CD8-positive, alpha-beta memory T cell (primary cell): ENCODE measurements at regions not wholly inside any gene's neighbourhood (a gene's known extent, or its start where the extent isn't known, plus 50 kb on each side); places are given as distances from the start of the nearest gene placed in this dataset.
"Not testable (repeated sequence)": the region's sequence is repeated elsewhere in the genome, so short reads cannot be mapped to it uniquely, and the experiment has no call there.

Experiments used
- CTCF ChIA-PET: fragments of 350-600 bp; sonication (Branson Sonifier 250); formaldehyde crosslinking; loops from one replicate; lab custom pipeline; 2021; ENCODE audit warnings: antibody characterized with exemption; lab: Charles Lee
- POLR2A ChIA-PET: fragments of 350-600 bp; sonication (Branson Sonifier 250); formaldehyde crosslinking; loops from one replicate; lab custom pipeline; 2021; ENCODE audit warnings: antibody characterized with exemption; lab: Charles Lee
- DNase-seq, 5 donors: peaks; one replicate each; pipeline versions ENCODE4 v3.0.0 to v3.0.0-alpha.2; 2020 to 2022; ENCODE audit warnings: mixed read lengths in 1 of 5
- H3K27ac ChIP-seq: one replicate; pipeline ENCODE4 v1.7.0; 2013; ENCODE audit warnings: low read depth, mild to moderate bottlenecking, low read length, moderate library complexity
- H3K27me3 ChIP-seq: 2 replicates; pipeline ENCODE4 v1.7.0; 2013; ENCODE audit warnings: low read length, mild to moderate bottlenecking; ENCODE audit not compliant: insufficient read depth, poor library complexity, severe bottlenecking
- H3K36me3 ChIP-seq: 2 replicates; pipeline ENCODE4 v1.7.0; 2013; ENCODE audit warnings: mild to moderate bottlenecking, low read length, moderate library complexity; ENCODE audit not compliant: insufficient read depth
- H3K4me1 ChIP-seq: 2 replicates; pipeline ENCODE4 v1.7.0; 2013; ENCODE audit warnings: mild to moderate bottlenecking, low read length, moderate library complexity; ENCODE audit not compliant: insufficient read depth
- H3K4me3 ChIP-seq: 2 replicates; pipeline ENCODE4 v1.7.0; 2013; ENCODE audit warnings: mild to moderate bottlenecking, low read length
- H3K9me3 ChIP-seq: 2 replicates; pipeline ENCODE4 v1.7.0; 2013; ENCODE audit warnings: mild to moderate bottlenecking, low read length
- H3K27ac Mint-ChIP-seq, 8 donors: one replicate each; pipeline ENCODE4 v1.8.0; 2020 to 2021; ENCODE audit warnings: mixed read lengths in 8 of 8, mild to moderate bottlenecking in 6 of 8, inconsistent platforms in 3 of 8, moderate library complexity in 3 of 8
- H3K27me3 Mint-ChIP-seq, 2 donors: one replicate each; pipeline ENCODE4 v1.8.0; 2020 to 2021; ENCODE audit warnings: mixed read lengths in 2 of 2, mild to moderate bottlenecking in 1 of 2, moderate library complexity in 1 of 2
- H3K36me3 Mint-ChIP-seq, 3 donors: one replicate each; pipeline ENCODE4 v1.8.0; 2020 to 2021; ENCODE audit warnings: mixed read lengths in 3 of 3, inconsistent platforms in 1 of 3, mild to moderate bottlenecking in 1 of 3
- H3K4me1 Mint-ChIP-seq, 3 donors: one replicate each; pipeline ENCODE4 v1.8.0; 2020 to 2021; ENCODE audit warnings: mixed read lengths in 3 of 3, inconsistent platforms in 1 of 3, mild to moderate bottlenecking in 1 of 3
- H3K4me3 Mint-ChIP-seq, 7 donors: one replicate each; pipeline ENCODE4 v1.8.0; 2020 to 2021; ENCODE audit warnings: mixed read lengths in 7 of 7, mild to moderate bottlenecking in 6 of 7, moderate library complexity in 4 of 7, inconsistent platforms in 2 of 7
- H3K9me3 Mint-ChIP-seq, 5 donors: one replicate each; pipeline ENCODE4 v1.8.0; 2020 to 2022; ENCODE audit warnings: mixed read lengths in 5 of 5, mild to moderate bottlenecking in 3 of 5, moderate library complexity in 2 of 5, inconsistent platforms in 1 of 5

DNA sequence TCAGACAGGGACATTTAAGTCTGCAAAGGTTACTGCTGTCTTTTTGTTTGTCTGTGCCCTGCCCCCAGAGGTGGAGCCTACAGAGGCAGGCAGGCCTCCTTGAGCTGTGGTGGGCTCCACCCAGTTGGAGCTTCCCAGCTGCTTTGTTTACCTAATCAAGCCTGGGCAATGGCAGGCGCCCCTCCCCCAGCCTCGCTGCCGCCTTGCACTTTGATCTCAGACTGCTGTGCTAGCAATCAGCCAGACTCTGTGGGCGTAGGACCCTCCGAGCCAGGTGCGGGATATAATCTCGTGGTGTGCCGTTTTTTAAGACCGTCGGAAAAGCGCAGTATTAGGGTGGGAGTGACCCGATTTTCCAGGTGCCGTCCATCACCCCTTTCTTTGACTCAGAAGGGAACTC, 96.2 kb upstream of the CLNK start:
- H3K9me3 Mint-ChIP-seq, H3K27me3 ChIP-seq, H3K4me3 Mint-ChIP-seq, H3K4me1 ChIP-seq, H3K27ac Mint-ChIP-seq, H3K36me3 Mint-ChIP-seq, DNase-seq, H3K27ac ChIP-seq, H3K4me3 ChIP-seq, H3K36me3 ChIP-seq, POLR2A ChIA-PET, H3K4me1 Mint-ChIP-seq, H3K9me3 ChIP-seq, H3K27me3 Mint-ChIP-seq, CTCF ChIA-PET: not testable (repeated sequence)

GRCh38 chr4:10775132-10775531, 90.6 kb upstream of the CLNK start:
- DNase-seq, H3K36me3 Mint-ChIP-seq, H3K4me3 ChIP-seq, H3K9me3 ChIP-seq, H3K36me3 ChIP-seq, H3K27me3 Mint-ChIP-seq, H3K27me3 ChIP-seq, H3K4me1 Mint-ChIP-seq, POLR2A ChIA-PET, H3K9me3 Mint-ChIP-seq, H3K4me1 ChIP-seq, H3K27ac Mint-ChIP-seq, CTCF ChIA-PET, H3K4me3 Mint-ChIP-seq, H3K27ac ChIP-seq: not testable (repeated sequence)

DNA sequence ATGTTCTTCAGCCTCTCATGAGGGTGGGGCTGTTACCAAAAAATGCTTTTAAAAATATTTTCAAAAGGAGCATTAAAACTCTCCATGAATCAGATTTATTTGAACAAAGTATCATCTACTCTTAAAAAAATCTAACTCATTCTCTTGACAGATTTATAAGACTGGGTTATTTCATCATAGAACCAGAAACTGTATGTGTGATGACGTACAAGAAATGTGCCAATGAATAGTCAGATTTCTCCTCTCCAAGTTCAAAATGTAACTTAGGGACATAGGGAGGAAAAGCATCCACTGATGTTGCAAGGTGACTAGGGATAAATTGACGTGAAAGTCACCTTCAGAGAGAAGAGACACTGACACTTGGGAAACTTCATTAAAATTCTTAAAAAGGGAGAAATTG, 89.1 kb upstream of the CLNK start:
- Mint-ChIP-seq H3K27me3 (peaks cover 0 to 3% of the 10 kb centered on the region in 2 donors), H3K9me3 (peaks cover 0 to 3% (median 0%) of the 10 kb centered on the region in 5 donors), H3K36me3 (no peaks in the 10 kb centered on the region), H3K4me1 (no peaks in the 10 kb centered on the region), H3K27ac (no peak overlapping the region), H3K4me3 (no peak overlapping the region)
- ChIA-PET CTCF (no interaction called here), POLR2A (no interaction called here)
- Histone ChIP-seq H3K9me3 (no peaks in the 10 kb centered on the region), H3K4me1 (no peaks in the 10 kb centered on the region), H3K36me3 (no peaks in the 10 kb centered on the region), H3K27me3 (no peaks in the 10 kb centered on the region), H3K27ac (no peak overlapping the region), H3K4me3 (no peak overlapping the region)
- no peak for DNase-seq

DNA sequence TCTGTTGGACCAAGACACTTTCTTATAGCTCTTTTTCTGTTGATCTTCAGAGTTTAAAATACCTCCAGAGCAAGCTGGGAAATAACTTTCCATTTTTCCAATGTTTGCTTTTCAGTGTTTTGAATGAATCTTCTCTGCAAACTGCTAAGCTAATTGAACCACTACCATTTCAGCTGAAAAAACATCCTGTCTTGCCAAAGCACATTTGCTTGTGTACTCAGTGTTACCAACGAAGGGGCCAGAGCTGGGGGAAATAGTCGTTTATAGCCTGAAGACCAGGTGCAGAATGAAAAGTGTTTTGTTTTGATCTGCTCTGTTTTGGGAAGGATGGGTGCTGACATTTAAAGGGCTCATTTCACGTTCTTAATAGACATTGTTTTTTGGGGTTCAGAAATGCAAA, 88.4 kb upstream of the CLNK start:
- Histone ChIP-seq H3K9me3 (no peaks in the 10 kb centered on the region), H3K27me3 (no peaks in the 10 kb centered on the region), H3K4me1 (no peaks in the 10 kb centered on the region), H3K36me3 (no peaks in the 10 kb centered on the region), H3K27ac (no peak overlapping the region), H3K4me3 (no peak overlapping the region)
- Mint-ChIP-seq H3K4me3 (no peak overlapping the region), H3K27me3 (peaks cover 0 to 3% of the 10 kb centered on the region in 2 donors), H3K27ac (no peak overlapping the region), H3K36me3 (no peaks in the 10 kb centered on the region), H3K9me3 (peaks cover 0 to 3% (median 0%) of the 10 kb centered on the region in 5 donors), H3K4me1 (no peaks in the 10 kb centered on the region)
- POLR2A ChIA-PET, result no interaction called here
- no peak for DNase-seq
- CTCF ChIA-PET, result no interaction called here

GRCh38 chr4:10765386-10765785, 80.8 kb upstream of the CLNK start:
- H3K27ac Mint-ChIP-seq, result no peak overlapping the region
- no peaks in the 10 kb centered on the region for H3K27me3 Mint-ChIP-seq
- Histone ChIP-seq H3K4me3 (no peak overlapping the region), H3K27me3 (no peaks in the 10 kb centered on the region), H3K36me3 (no peaks in the 10 kb centered on the region), H3K4me1 (no peaks in the 10 kb centered on the region), H3K9me3 (no peaks in the 10 kb centered on the region), H3K27ac (no peak overlapping the region)
- H3K4me3 Mint-ChIP-seq, result no peak overlapping the region
- no peaks in the 10 kb centered on the region for H3K4me1 Mint-ChIP-seq
- CTCF ChIA-PET, result interaction anchor here (1.6 kb wide), 1 partner anchor 9 kb away, joined by 4 read pairs; no protein-coding TSS in a partner anchor
- peaks cover 0 to 5% (median 5%) of the 10 kb centered on the region in 5 donors for H3K9me3 Mint-ChIP-seq
- no peak for DNase-seq
- H3K36me3 Mint-ChIP-seq, result peaks cover 0 to 2% (median 0%) of the 10 kb centered on the region in 3 donors
- POLR2A ChIA-PET, result no interaction called here

DNA sequence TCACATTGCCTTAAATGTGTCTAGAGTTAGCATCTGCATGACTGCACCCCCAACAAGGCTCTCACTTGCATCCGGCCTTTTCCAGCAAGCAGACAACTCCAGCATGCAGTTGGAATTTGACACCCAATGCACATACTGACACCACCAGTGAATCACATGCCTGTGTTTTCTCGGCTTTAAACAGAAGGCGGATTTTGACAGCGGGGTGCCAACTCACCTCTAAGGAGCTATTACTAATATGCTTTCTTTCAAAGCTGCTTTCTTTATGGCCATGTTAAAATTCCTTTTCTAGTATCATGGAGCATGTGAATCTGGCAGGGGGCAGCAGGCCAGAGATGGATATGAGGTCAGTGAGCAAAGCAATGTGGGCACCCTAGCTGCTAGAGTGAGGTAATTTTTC, 78.0 kb upstream of the CLNK start:
- H3K27me3 ChIP-seq, result no peaks in the 10 kb centered on the region
- Mint-ChIP-seq H3K36me3 (peaks cover 0 to 2% (median 0%) of the 10 kb centered on the region in 3 donors), H3K4me1 (no peaks in the 10 kb centered on the region), H3K27ac (no peak overlapping the region), H3K9me3 (peaks cover 0 to 5% (median 4%) of the 10 kb centered on the region in 5 donors), H3K4me3 (no peak overlapping the region), H3K27me3 (no peaks in the 10 kb centered on the region)
- DNase-seq, result no peak
- no peaks in the 10 kb centered on the region for H3K9me3 ChIP-seq
- H3K4me1 ChIP-seq, result no peaks in the 10 kb centered on the region
- H3K27ac ChIP-seq, result no peak overlapping the region
- H3K36me3 ChIP-seq, result no peaks in the 10 kb centered on the region
- H3K4me3 ChIP-seq, result no peak overlapping the region
- CTCF ChIA-PET, result no interaction called here
- POLR2A ChIA-PET, result no interaction called here

DNA sequence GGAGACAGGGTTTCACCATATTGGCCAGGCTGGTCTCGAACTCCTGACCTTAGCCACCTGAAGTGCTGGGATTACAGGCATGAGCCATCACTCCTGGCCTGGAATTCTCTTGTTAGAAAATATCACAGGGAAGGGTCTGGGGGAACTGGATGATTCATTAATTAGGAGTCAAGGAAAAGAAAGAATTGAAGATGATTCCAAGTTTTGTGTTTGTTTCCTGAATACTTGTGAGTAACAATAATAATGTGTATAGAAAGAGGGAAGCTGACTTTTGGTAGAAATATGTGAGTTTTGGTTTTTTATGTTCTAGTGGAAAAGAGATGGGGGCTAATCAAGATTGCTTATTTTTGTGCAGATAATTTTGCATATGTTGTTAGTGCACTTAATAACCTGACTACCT, 77.3 kb upstream of the CLNK start:
- no peak overlapping the region for H3K27ac ChIP-seq
- Mint-ChIP-seq H3K36me3 (peaks cover 0 to 2% (median 0%) of the 10 kb centered on the region in 3 donors), H3K27me3 (no peaks in the 10 kb centered on the region), H3K4me1 (no peaks in the 10 kb centered on the region), H3K9me3 (peaks cover 0 to 5% (median 2%) of the 10 kb centered on the region in 5 donors), H3K4me3 (no peak overlapping the region), H3K27ac (no peak overlapping the region)
- CTCF ChIA-PET, result no interaction called here
- no peak overlapping the region for H3K4me3 ChIP-seq
- H3K36me3 ChIP-seq, result no peaks in the 10 kb centered on the region
- no peaks in the 10 kb centered on the region for H3K9me3 ChIP-seq
- POLR2A ChIA-PET, result no interaction called here
- no peaks in the 10 kb centered on the region for H3K27me3 ChIP-seq
- H3K4me1 ChIP-seq, result no peaks in the 10 kb centered on the region
- DNase-seq, result no peak

DNA sequence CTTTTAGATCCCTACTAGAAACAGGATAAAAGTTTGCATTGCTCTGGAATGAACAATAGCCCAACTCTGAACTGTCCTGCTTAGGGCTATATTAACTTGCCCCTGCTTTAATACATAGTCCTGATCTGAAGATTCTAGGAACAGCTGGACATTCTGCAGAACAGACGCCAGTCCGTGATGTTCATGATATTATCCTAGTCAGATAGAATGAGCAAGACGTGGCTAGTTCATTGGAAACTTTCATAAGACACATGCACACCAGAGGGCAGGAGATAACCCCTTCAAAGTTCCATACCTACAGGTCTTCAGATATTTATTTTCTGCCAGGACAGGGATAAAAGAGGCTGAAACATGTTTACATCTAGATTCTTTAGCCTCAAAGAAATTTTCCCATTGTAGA, 75.5 kb upstream of the CLNK start:
- no peak overlapping the region for H3K27ac ChIP-seq
- no peaks in the 10 kb centered on the region for H3K36me3 ChIP-seq
- H3K4me3 Mint-ChIP-seq, result no peak overlapping the region
- peaks cover 0 to 5% (median 2%) of the 10 kb centered on the region in 5 donors for H3K9me3 Mint-ChIP-seq
- no peaks in the 10 kb centered on the region for H3K4me1 ChIP-seq
- H3K4me1 Mint-ChIP-seq, result no peaks in the 10 kb centered on the region
- H3K27ac Mint-ChIP-seq, result no peak overlapping the region
- no peaks in the 10 kb centered on the region for H3K27me3 Mint-ChIP-seq
- no peak for DNase-seq
- no peaks in the 10 kb centered on the region for H3K27me3 ChIP-seq
- POLR2A ChIA-PET, result no interaction called here
- CTCF ChIA-PET, result no interaction called here
- H3K4me3 ChIP-seq, result no peak overlapping the region
- H3K36me3 Mint-ChIP-seq, result no peaks in the 10 kb centered on the region
- no peaks in the 10 kb centered on the region for H3K9me3 ChIP-seq

DNA sequence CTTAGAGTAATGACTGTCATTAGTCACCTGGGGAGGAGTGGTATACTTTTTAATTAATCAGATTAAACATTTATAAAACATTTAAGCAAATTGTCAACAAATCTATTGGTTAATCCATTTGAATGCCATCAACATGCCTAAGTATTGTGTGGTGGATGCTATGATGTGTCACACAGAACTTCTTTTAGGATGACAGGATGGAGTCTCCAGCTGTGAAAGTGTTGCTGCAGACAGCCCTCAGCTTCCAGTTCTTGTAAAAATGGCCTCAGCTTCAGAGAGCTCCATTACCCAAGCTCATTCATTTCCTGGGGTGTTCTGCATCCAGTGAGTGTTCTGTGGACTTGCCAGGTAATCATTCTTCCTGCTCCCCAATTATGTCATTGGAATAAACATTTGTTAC, 74.3 kb upstream of the CLNK start:
- Histone ChIP-seq H3K4me3 (no peak overlapping the region), H3K9me3 (no peaks in the 10 kb centered on the region), H3K27me3 (no peaks in the 10 kb centered on the region), H3K27ac (no peak overlapping the region), H3K4me1 (no peaks in the 10 kb centered on the region), H3K36me3 (no peaks in the 10 kb centered on the region)
- DNase-seq, result no peak
- Mint-ChIP-seq H3K27me3 (peaks cover 0 to 1% of the 10 kb centered on the region in 2 donors), H3K36me3 (no peaks in the 10 kb centered on the region), H3K27ac (peak overlapping the region in 1 of 8 donors; percentile 48), H3K9me3 (peaks cover 0 to 2% (median 0%) of the 10 kb centered on the region in 5 donors), H3K4me3 (no peak overlapping the region), H3K4me1 (no peaks in the 10 kb centered on the region)
- ChIA-PET CTCF (no interaction called here), POLR2A (no interaction called here)
